ENCODE measurements at regions not wholly inside any gene's neighbourhood (a gene's known extent, or its start where the extent isn't known, plus 50 kb on each side); places are given as distances from the start of the nearest gene placed in this dataset.
"Not testable (repeated sequence)": the region's sequence is repeated elsewhere in the genome, so short reads cannot be mapped to it uniquely, and the experiment has no call there.

DNA sequence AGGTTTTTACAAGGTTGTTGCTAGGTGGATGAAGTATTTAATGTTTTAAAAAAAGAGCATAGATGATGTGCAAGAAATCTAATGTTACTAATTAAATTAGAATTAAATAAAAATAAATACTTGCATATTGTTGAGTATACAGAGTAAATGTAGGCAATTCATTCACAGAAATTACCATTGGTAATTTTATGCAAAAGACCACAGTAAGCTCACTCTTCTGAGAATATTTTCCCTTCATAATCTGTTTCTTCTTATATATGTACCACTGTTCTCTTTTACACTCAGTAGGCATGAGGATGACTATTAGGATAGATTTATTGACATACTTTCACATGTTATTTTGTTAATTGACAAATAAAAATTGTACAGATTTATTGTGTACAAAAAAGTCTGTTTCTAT, 681.2 kb upstream of the NECTIN3 start:
- DNase-seq (ENCODE audit: low read depth, low spot score) = no peak

DNA sequence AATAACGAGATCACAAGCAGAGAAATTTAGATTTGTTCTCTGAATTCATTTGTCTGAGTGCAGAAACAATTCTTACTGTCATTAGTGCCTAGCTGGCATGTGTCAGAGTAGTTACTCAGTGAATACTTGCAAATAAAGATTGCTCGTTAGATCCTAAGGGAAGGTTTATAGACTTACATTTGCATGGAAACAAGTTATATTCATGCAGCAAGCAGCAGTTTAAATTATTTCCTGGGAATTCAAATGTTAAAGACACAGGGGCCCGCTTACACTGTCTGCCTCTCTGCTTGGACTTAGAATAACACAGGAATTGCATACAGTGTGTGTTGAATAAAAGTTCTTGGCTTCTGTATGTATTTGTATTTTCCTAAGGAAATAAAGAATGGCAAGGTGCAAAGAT, 680.6 kb upstream of the NECTIN3 start:
- DNase-seq (ENCODE audit: low read depth, low spot score) = no peak

GRCh38 chr3:110391640-110392395, 679.8 kb upstream of the NECTIN3 start:
- DNase-seq (ENCODE audit: low read depth, low spot score) = no peak

DNA sequence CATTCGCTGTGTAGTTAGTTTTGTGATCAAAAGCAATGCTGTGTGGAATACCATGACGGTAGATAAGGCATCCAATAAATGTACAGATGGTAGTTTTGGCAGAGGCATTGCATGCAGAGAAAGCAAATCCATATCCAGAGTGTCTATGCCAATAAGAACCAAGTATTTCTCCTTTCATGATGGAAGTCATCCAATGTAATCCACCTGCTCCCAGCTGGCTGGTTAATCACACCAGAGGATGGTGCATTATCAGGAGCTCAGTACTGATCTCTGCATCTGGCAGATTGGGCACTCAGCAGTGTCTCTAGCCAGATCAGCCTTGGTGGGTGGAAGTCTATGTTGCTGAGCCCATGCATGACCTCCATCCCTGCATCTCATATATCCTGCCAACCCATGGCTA, 677.7 kb upstream of the NECTIN3 start:
- no peak for DNase-seq (ENCODE audit: low read depth, low spot score)

DNA sequence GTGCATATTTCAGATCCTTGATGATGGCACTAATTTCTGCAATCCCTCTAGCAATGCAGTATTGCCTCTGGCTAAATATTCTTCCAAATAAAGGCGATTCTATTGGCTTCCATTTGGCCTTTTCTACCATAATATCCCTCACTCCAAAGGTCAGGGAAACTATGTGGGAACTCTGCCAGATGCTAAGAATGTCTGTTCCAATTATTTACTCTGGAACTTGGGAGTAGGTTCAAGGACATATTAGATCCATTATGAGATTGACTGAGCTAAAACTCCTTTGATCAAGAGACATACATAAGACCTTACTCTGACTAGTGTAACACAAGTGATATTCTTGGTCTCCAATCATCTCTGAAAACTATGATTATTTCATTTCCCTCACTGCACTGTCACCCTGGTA, 674.5 kb upstream of the NECTIN3 start:
- no peak for DNase-seq (ENCODE audit: low read depth, low spot score)

DNA sequence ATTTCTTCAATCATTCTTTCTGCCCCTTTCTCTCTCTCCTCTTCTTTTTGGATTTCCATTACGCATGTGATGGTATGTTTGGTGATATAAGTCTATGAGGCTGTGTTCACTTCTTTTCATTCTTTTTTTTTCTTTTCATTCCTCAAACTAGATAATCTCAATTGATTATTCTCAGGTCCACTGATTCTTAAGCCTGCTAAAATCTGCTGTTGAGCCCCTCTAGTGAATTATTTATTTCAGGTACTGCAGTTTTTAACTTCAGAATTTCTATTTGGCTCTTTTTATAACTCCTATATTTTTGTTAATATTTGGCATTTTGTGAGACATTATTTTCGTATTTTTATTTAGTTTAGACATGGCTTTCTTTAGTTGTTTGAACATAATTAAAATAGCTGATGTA, 671.3 kb upstream of the NECTIN3 start:
- DNase-seq (ENCODE audit: low read depth, low spot score) = no peak

DNA sequence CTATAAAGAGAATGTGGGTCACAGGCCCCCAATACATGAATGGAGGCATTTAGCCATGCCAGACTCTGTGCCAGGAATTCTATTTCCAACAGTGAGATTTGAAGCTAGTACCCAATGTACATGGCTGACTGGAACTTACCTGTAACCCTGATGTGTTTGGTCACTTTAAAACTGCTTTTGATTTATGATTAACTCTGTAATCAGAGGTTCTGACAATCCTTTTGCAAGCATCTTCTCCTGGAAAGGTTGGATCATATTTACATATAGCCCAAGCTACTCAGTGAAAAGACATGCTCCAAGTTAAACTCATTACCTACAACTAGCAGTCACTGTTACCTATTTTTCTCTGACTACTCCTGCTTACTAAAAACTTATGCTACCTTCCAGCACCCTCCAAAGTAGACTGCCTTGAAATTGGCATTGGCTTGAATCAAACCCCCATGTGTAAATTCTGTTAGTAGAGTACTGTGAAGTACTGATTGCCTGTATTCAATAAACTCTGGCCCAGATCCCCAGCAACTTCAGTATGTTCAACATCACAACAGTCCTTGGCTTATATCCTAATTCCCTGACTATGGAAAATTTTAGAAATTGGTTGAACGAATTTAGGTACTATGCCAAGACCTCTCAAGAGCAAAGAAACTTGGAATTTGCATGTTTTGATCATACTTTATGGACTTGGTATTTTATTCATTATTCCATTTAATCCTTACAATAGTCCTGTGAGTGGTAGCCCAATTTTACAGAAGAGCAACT, 665.6 kb upstream of the NECTIN3 start:
- no peak for DNase-seq (ENCODE audit: low read depth, low spot score)

GRCh38 chr3:110413266-110413665, 658.4 kb upstream of the NECTIN3 start:
- DNase-seq (ENCODE audit: low read depth, low spot score) = no peak

DNA sequence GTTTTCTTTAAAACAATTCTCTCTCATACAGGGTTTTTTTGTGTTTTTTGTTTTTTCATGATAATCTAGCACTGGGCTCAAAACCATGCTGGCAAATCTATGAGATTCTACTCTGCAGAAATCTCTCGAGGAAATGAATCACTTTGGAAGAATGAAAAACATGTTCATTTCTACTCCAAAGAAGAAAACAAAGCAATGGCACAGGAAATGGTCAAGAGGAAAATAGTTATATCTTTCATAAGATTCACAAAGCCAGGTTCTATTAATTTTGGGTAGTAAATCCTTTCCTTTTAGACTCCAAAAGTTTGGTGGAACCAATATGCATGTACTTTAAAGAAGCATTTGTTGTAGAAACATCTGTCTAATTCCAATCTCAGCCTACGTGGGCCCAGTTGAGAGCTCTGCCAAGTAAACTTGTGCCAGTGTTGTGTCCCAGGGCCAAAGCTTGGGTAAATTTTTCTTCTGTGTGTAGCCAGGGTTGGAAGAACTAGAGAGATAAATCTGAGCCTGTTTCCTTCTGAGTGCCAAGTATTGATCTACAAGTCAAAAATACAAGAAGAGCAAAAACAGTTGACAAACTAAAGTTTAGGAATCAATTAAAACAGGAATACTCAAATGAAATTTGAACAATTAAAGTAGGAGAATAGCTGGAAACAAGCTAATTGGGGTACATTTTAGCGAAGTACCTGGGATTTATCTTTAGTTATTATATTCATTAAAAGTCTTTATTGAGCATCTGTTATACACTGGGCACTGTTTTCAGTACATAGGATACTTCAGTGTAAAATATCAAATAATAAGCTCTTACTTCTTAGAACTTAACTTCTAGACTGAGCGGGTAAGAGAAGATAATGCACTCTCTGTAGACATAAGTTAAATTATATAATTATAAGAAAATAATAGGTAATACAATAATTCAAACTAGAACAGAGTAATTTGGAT, 657.5 kb upstream of the NECTIN3 start:
- no peak for DNase-seq (ENCODE audit: low read depth, low spot score)

- no peak for DNase-seq (ENCODE audit: low read depth, low spot score)
Measured at GRCh38 chr3:110414855-110415254, 656.8 kb upstream of the NECTIN3 start.

DNA sequence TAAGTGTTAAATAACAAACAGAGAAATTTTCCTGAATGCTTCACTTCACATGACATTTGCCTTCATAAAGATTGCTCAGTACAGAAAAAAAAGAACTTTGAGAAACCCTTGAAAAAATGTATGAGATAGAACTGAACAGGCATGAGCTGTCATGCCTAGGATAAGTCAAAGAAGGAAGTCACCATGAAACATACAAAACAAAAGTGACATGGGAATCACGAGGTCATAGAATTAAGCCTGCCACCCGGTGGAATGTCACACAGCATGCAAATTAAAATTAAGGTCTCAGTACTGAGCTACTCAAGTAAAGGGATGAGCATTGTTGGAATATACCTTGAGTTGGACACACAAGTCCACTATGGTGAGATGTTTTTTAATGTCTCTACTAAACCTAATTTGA, 652.5 kb upstream of the NECTIN3 start:
- no peak for DNase-seq (ENCODE audit: low read depth, low spot score)

DNA sequence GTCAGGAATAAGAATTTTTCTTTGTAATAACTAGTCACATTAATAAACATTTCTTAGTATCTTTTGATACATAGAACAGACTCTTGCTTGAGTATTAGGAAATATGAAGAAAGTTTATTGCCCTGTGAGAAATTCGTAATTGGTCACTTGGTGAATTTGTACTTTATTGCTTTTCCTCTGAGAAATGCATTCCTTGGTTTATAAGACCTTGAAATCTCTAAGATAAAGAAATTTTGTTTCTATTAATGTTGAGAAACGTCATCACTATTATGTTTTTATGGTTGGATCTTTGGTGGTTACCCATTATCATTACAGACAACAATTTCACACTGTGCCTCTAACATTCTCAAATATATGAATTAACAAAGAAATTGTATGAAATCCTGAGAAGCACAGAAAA, 652.0 kb upstream of the NECTIN3 start:
- no peak for DNase-seq (ENCODE audit: low read depth, low spot score)

DNA sequence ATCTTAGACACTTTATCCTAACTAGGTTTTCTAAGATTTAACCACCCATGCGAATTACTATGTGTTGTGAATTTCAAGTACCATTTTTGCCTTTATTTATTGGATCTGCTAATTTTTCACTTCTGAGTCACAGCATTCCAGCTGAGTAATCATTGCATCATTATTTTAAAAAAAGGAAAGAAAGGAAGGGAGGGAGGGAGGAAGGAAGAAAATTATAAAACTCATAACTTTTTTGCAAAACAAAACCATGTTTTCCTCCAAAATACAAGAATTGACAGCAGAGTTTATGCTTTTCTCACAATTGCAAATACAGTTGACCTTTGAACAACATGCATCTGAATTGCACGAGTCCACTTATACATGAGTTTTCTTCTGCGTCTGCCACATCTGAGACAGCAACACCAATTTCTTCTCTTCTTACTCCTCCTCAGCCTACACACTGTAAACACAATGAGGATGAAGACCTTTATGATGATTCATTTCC, 651.4 kb upstream of the NECTIN3 start:
- DNase-seq (ENCODE audit: low read depth, low spot score) = no peak

GRCh38 chr3:110423276-110423675, 648.3 kb upstream of the NECTIN3 start:
- no peak for DNase-seq (ENCODE audit: low read depth, low spot score)

DNA sequence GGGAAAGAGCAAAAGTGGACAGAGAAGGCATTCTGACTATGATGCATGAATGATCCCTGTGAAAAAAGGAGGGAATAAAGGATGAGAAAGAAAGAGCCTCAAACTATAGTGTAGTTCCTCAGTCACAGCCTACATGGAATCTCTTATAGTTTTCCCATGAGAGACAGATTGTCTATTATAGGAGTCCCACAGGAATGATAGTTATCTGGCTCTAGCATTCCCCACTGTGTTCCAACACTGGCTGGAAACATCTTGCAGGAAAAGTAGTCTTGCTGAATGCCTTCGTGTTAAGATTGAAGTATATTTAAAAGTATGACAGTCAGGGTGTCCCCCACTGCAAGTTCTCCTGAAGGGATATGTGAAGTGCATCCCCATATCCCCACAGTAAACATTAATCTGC, 641.5 kb upstream of the NECTIN3 start:
- no peak for DNase-seq (ENCODE audit: low read depth, low spot score)

GRCh38 chr3:110436209-110436608, 635.4 kb upstream of the NECTIN3 start:
- DNase-seq (ENCODE audit: low read depth, low spot score) = no peak

GRCh38 chr3:110440066-110440653, 631.5 kb upstream of the NECTIN3 start:
- DNase-seq (ENCODE audit: low read depth, low spot score) = not testable (repeated sequence)

- no peak for DNase-seq (ENCODE audit: low read depth, low spot score)
Measured at GRCh38 chr3:110454066-110454465, 617.5 kb upstream of the NECTIN3 start.

DNA sequence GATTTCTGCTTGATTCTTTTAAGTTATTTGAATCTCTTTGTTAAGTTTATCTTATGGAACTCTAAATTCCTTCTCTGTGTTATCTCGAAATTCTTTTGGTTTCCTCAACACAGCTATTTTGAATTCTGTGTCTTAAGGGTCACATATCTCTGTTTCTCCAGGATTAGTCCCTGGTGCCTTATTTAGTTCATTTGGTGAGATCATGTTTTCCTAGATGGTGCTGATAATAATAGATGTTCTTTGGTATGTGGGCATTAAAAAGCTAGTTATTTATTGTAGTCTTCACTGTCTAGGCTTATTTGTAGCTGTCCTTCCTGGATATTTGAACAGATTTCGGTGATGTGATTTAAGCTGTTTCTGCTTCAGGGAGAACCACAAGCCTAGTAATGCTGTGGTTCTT, 615.6 kb upstream of the NECTIN3 start:
- DNase-seq (ENCODE audit: low read depth, low spot score) = no peak

GRCh38 chr3:110456438-110457138, 615.0 kb upstream of the NECTIN3 start:
- no peak for DNase-seq (ENCODE audit: low read depth, low spot score)

DNA sequence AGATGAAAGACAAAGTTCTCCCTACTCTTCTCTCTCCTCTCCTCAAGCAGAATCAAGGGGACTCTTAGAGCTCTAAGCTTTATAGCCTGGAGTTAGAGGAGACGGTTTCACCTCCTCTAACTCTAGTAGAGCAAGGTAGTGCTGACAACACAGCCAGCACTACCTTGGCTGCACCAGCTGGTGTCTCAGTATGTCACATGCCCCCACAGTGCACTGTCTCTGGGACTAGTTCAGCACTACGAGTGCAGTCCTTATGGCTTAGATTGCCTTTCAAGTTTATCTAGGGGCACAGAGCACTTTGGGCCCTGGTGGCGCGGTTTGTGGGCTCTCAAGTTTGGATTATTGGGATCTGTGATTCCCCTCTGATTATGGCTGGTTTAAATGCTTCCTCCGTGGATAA, 614.1 kb upstream of the NECTIN3 start:
- no peak for DNase-seq (ENCODE audit: low read depth, low spot score)

Data from activated CD4-positive, CD25-positive, alpha-beta regulatory T cell treated with anti-CD3 and anti-CD28 coated beads, Interleukin-2, amount 50 U/mL, for 16 hours (primary cell).